Prostate gland (tissue), 2 donors: ENCODE measurements at regions not wholly inside any gene's neighbourhood (a gene's known extent, or its start where the extent isn't known, plus 50 kb on each side); places are given as distances from the start of the nearest gene placed in this dataset.

Experiments used
- DNase-seq: peaks from one replicate; pipeline ENCODE4 v3.0.0-alpha.2; 2019; ENCODE audit warnings: low spot score
- H3K27ac ChIP-seq, 2 donors: fragments of 200-600 bp; sonication (generic); 2 replicates each; pipeline ENCODE4 v1.5.1; 2017 to 2019
- H3K27me3 ChIP-seq: fragments of 200-600 bp; sonication (generic); replicated peaks from 2 replicates; pipeline ENCODE4 v1.5.1; 2019; ENCODE audit not compliant: insufficient read depth
- H3K36me3 ChIP-seq, 2 donors: fragments of 200-600 bp; sonication (generic); 1 replicate in 1 of 2; 2 replicates in 1 of 2; pipeline versions ENCODE4 v1.5.1 to v1.8.1; 2017 to 2019
- H3K4me1 ChIP-seq: fragments of 200-600 bp; sonication (generic); replicated peaks from 2 replicates; pipeline ENCODE4 v1.5.1; 2019
- H3K4me3 ChIP-seq, 2 donors: fragments of 200-600 bp; sonication (generic); 2 replicates each; pipeline ENCODE4 v1.5.1; 2017 to 2019
- H3K9me3 ChIP-seq: fragments of 200-600 bp; sonication (generic); 2 replicates; pipeline ENCODE4 v1.5.1; 2017
- CTCF ChIP-seq, 4 experiments: fragments of 200-600 bp in 2 of 4; fragments of 450-650 bp in 2 of 4; sonication (generic) in 2 of 4; IDR thresholded peaks; 1 replicate in 3 of 4; 2 replicates in 1 of 4; pipeline ENCODE4 v1.5.1; 2016 to 2019; ENCODE audit warnings: antibody characterized with exemption in 4 of 4, mild to moderate bottlenecking in 2 of 4, moderate library complexity in 2 of 4
- POLR2A ChIP-seq: fragments of 450-650 bp; IDR thresholded peaks from one replicate; pipeline ENCODE4 v1.6.1; 2016; ENCODE audit warnings: antibody characterized with exemption, mild to moderate bottlenecking
- POLR2AphosphoS5 ChIP-seq: sonication (generic); formaldehyde crosslinking; IDR thresholded peaks from one replicate; pipeline ENCODE4 v1.6.1; 2017; ENCODE audit warnings: antibody characterized with exemption
- WGBS: methylation state at CpG from one replicate; pipeline ENCODE4 v1.1.5; 2018; 5-methylcytosine and 5-hydroxymethylcytosine counted together
- intact Hi-C: fragments of 100-400 bp; cut with DNase I; formaldehyde crosslinking; loops from one replicate; pipeline ENCODE4 v1.14.2; 2022

- Histone ChIP-seq H3K27ac (no peak overlapping the region), H3K4me3 (no peak overlapping the region), H3K4me1 (no peaks in the 10 kb centered on the region), H3K9me3 (no peaks in the 10 kb centered on the region), H3K27me3 (no peaks in the 10 kb centered on the region), H3K36me3 (no peaks in the 10 kb centered on the region)
- no peak for TF ChIP-seq POLR2AphosphoS5
- TF ChIP-seq CTCF (IDR thresholded peaks at IDR 0.05): no peak
- TF ChIP-seq POLR2A: no peak
- intact Hi-C loops: no loop called here
- WGBS: 81% methylated on average over 4 of the region's 4 CpGs
- no peak for DNase-seq
Observed at GRCh38 chr2:94960751-94961150, 64.8 kb upstream of the MAL start.

GRCh38 chr2:94964193-94964592, 61.3 kb upstream of the MAL start:
- H3K36me3 ChIP-seq: no peaks in the 10 kb centered on the region
- no peaks in the 10 kb centered on the region for H3K4me1 ChIP-seq
- H3K4me3 ChIP-seq: no peak overlapping the region
- H3K27ac ChIP-seq: no peak overlapping the region
- no peaks in the 10 kb centered on the region for H3K9me3 ChIP-seq
- WGBS: 69% methylated on average over 5 of the region's 5 CpGs
- no peaks in the 10 kb centered on the region for H3K27me3 ChIP-seq
- TF ChIP-seq POLR2AphosphoS5: no peak
- TF ChIP-seq CTCF (IDR thresholded peaks at IDR 0.05): no peak
- no peak for TF ChIP-seq POLR2A
- intact Hi-C loops: no loop called here
- no peak for DNase-seq

GRCh38 chr2:94966689-94967088, 58.8 kb upstream of the MAL start:
- Histone ChIP-seq H3K27ac (no peak overlapping the region), H3K36me3 (no peaks in the 10 kb centered on the region), H3K9me3 (no peaks in the 10 kb centered on the region), H3K27me3 (no peaks in the 10 kb centered on the region), H3K4me1 (no peaks in the 10 kb centered on the region), H3K4me3 (no peak overlapping the region)
- TF ChIP-seq POLR2AphosphoS5 (no peak), POLR2A (no peak), CTCF (IDR thresholded peaks at IDR 0.05) (no peak)
- WGBS: 97% methylated on average over 1 of the region's 1 CpG
- intact Hi-C loops: no loop called here
- DNase-seq: no peak

- Histone ChIP-seq H3K27ac (no peak overlapping the region), H3K4me3 (no peak overlapping the region), H3K9me3 (no peaks in the 10 kb centered on the region), H3K27me3 (no peaks in the 10 kb centered on the region), H3K4me1 (no peaks in the 10 kb centered on the region), H3K36me3 (no peaks in the 10 kb centered on the region)
- 54% methylated on average over 3 of the region's 4 CpGs for WGBS
- TF ChIP-seq POLR2AphosphoS5: no peak
- TF ChIP-seq CTCF (IDR thresholded peaks at IDR 0.05): no peak
- TF ChIP-seq POLR2A: no peak
- intact Hi-C loops: no loop called here
- no peak for DNase-seq
Observed at GRCh38 chr2:94970353-94970752, 55.2 kb upstream of the MAL start.
